NB4 (cell line): ENCODE measurements at regions not wholly inside any gene's neighbourhood (a gene's known extent, or its start where the extent isn't known, plus 50 kb on each side); places are given as distances from the start of the nearest gene placed in this dataset.

Experiments
- CTCF ChIP-seq: IDR thresholded peaks from one replicate; pipeline ENCODE4 v1.5.1; 2012; ENCODE audit warnings: low read depth, low read length
- MAX ChIP-seq: IDR thresholded peaks from 2 replicates; pipeline ENCODE4 v1.6.1; 2011; ENCODE audit warnings: low read depth, low read length
- MYC ChIP-seq: IDR thresholded peaks from 2 replicates; pipeline ENCODE4 v1.6.1; 2011; ENCODE audit warnings: low read depth, low read length
- POLR2A ChIP-seq: IDR thresholded peaks from 2 replicates; pipeline ENCODE4 v1.6.1; 2011; ENCODE audit warnings: mild to moderate bottlenecking; ENCODE audit not compliant: insufficient read length; ENCODE audit errors: extremely low read depth

- TF ChIP-seq CTCF = no peak
- TF ChIP-seq POLR2A = no peak
- no peak for TF ChIP-seq MYC
- TF ChIP-seq MAX = no peak
Measured at GRCh38 chr5:115375893-115376292, 79.4 kb upstream of the CCDC112 start.
